Stimulated activated memory B cell treated with anti-CD40 and anti-IgM and Interleukin-4, amounts not matched to agents 10 μg/mL and 1 μg/mL and 100 μg/mL, for 72 hours (primary cell): ENCODE measurements at regions not wholly inside any gene's neighbourhood (a gene's known extent, or its start where the extent isn't known, plus 50 kb on each side); places are given as distances from the start of the nearest gene placed in this dataset.
"Not testable (repeated sequence)": the region's sequence is repeated elsewhere in the genome, so short reads cannot be mapped to it uniquely, and the experiment has no call there.

Experiments
- ATAC-seq: fragments of 150-1000 bp; cut with Tn5 transposase; 2 replicates; pipeline ENCODE4 v1.10.0; 2021
- H3K27ac Mint-ChIP-seq: one replicate; pipeline ENCODE4 v1.8.0; 2022; ENCODE audit warnings: mild to moderate bottlenecking, mixed read lengths
- H3K27me3 Mint-ChIP-seq: one replicate; pipeline ENCODE4 v1.8.0; 2022; ENCODE audit warnings: mixed read lengths
- H3K36me3 Mint-ChIP-seq: one replicate; pipeline ENCODE4 v1.8.0; 2022; ENCODE audit warnings: mixed read lengths
- H3K4me1 Mint-ChIP-seq: one replicate; pipeline ENCODE4 v1.8.0; 2022; ENCODE audit warnings: mixed read lengths
- H3K4me3 Mint-ChIP-seq: one replicate; pipeline ENCODE4 v1.8.0; 2022; ENCODE audit warnings: mild to moderate bottlenecking, moderate library complexity, mixed read lengths
- H3K9me3 Mint-ChIP-seq: one replicate; pipeline ENCODE4 v1.8.0; 2022; ENCODE audit warnings: mixed read lengths

- ATAC-seq: peak; percentile 53
- Mint-ChIP-seq H3K4me1 (no peaks in the 10 kb centered on the region), H3K27me3 (no peaks in the 10 kb centered on the region), H3K36me3 (no peaks in the 10 kb centered on the region), H3K4me3 (no peak overlapping the region), H3K9me3 (no peaks in the 10 kb centered on the region), H3K27ac (no peak overlapping the region)
Observed at GRCh38 chr5:162209005-162209605, 141.5 kb downstream of the GABRG2 start.

GRCh38 chr5:162214551-162214950 is 147.0 kb downstream of the GABRG2 start:
- Mint-ChIP-seq H3K27me3 (no peaks in the 10 kb centered on the region), H3K36me3 (no peaks in the 10 kb centered on the region), H3K9me3 (no peaks in the 10 kb centered on the region), H3K4me1 (no peaks in the 10 kb centered on the region), H3K27ac (no peak overlapping the region), H3K4me3 (no peak overlapping the region)
- ATAC-seq: no peak

GRCh38 chr5:162217037-162217436 is 149.5 kb downstream of the GABRG2 start:
- Mint-ChIP-seq H3K27me3 (no peaks in the 10 kb centered on the region), H3K9me3 (no peaks in the 10 kb centered on the region), H3K4me3 (no peak overlapping the region), H3K4me1 (no peaks in the 10 kb centered on the region), H3K27ac (no peak overlapping the region), H3K36me3 (no peaks in the 10 kb centered on the region)
- no peak for ATAC-seq

GRCh38 chr5:162221910-162222309 is 154.3 kb downstream of the GABRG2 start:
- Mint-ChIP-seq H3K4me1 (no peaks in the 10 kb centered on the region), H3K27me3 (no peaks in the 10 kb centered on the region), H3K9me3 (peaks cover 3% of the 10 kb centered on the region), H3K4me3 (no peak overlapping the region), H3K27ac (no peak overlapping the region), H3K36me3 (no peaks in the 10 kb centered on the region)
- no peak for ATAC-seq

GRCh38 chr5:162227075-162227474 is 159.5 kb downstream of the GABRG2 start:
- Mint-ChIP-seq H3K4me3 (no peak overlapping the region), H3K27me3 (no peaks in the 10 kb centered on the region), H3K9me3 (peaks cover 6% of the 10 kb centered on the region), H3K27ac (no peak overlapping the region), H3K36me3 (no peaks in the 10 kb centered on the region), H3K4me1 (no peaks in the 10 kb centered on the region)
- ATAC-seq: no peak

GRCh38 chr5:162230348-162230747 is 162.8 kb downstream of the GABRG2 start:
- H3K4me3 Mint-ChIP-seq: no peak overlapping the region
- H3K36me3 Mint-ChIP-seq: no peaks in the 10 kb centered on the region
- ATAC-seq: no peak
- no peak overlapping the region for H3K27ac Mint-ChIP-seq
- H3K27me3 Mint-ChIP-seq: no peaks in the 10 kb centered on the region
- H3K9me3 Mint-ChIP-seq: peaks cover 3% of the 10 kb centered on the region
- H3K4me1 Mint-ChIP-seq: no peaks in the 10 kb centered on the region

- H3K4me3 Mint-ChIP-seq: no peak overlapping the region
- no peak for ATAC-seq
Observed at GRCh38 chr5:162231522-162231921, 163.9 kb downstream of the GABRG2 start.

GRCh38 chr5:162240734-162241133 is 173.2 kb downstream of the GABRG2 start:
- Mint-ChIP-seq H3K27ac (no peak overlapping the region), H3K4me3 (no peak overlapping the region), H3K9me3 (peaks cover 12% of the 10 kb centered on the region), H3K4me1 (no peaks in the 10 kb centered on the region), H3K27me3 (no peaks in the 10 kb centered on the region), H3K36me3 (no peaks in the 10 kb centered on the region)
- no peak for ATAC-seq

More at GRCh38 chr5:162231522-162231921, 163.9 kb downstream of the GABRG2 start:
- Mint-ChIP-seq H3K27ac (no peak overlapping the region), H3K4me1 (no peaks in the 10 kb centered on the region), H3K9me3 (peaks cover 4% of the 10 kb centered on the region), H3K36me3 (no peaks in the 10 kb centered on the region), H3K27me3 (no peaks in the 10 kb centered on the region)

- no peak for ATAC-seq
- Mint-ChIP-seq H3K36me3 (no peaks in the 10 kb centered on the region), H3K4me1 (no peaks in the 10 kb centered on the region), H3K27me3 (no peaks in the 10 kb centered on the region), H3K27ac (no peak overlapping the region), H3K9me3 (peaks cover 5% of the 10 kb centered on the region), H3K4me3 (no peak overlapping the region)
Observed at GRCh38 chr5:162242416-162242815, 174.8 kb downstream of the GABRG2 start.

- Mint-ChIP-seq H3K9me3 (no peaks in the 10 kb centered on the region), H3K36me3 (no peaks in the 10 kb centered on the region), H3K27ac (no peak overlapping the region), H3K27me3 (no peaks in the 10 kb centered on the region), H3K4me1 (no peaks in the 10 kb centered on the region), H3K4me3 (no peak overlapping the region)
- no peak for ATAC-seq
Observed at GRCh38 chr5:162243651-162244050, 176.1 kb downstream of the GABRG2 start.

- Mint-ChIP-seq H3K27ac (no peak overlapping the region), H3K27me3 (no peaks in the 10 kb centered on the region), H3K4me3 (no peak overlapping the region), H3K36me3 (no peaks in the 10 kb centered on the region), H3K4me1 (no peaks in the 10 kb centered on the region), H3K9me3 (no peaks in the 10 kb centered on the region)
- ATAC-seq: no peak
Observed at GRCh38 chr5:162248107-162248713, 180.6 kb downstream of the GABRG2 start.

GRCh38 chr5:162256711-162257110 is 189.1 kb downstream of the GABRG2 start:
- no peaks in the 10 kb centered on the region for H3K27me3 Mint-ChIP-seq
- no peaks in the 10 kb centered on the region for H3K9me3 Mint-ChIP-seq
- H3K36me3 Mint-ChIP-seq: no peaks in the 10 kb centered on the region
- ATAC-seq: no peak
- H3K4me3 Mint-ChIP-seq: no peak overlapping the region
- no peak overlapping the region for H3K27ac Mint-ChIP-seq
- no peaks in the 10 kb centered on the region for H3K4me1 Mint-ChIP-seq

- Mint-ChIP-seq H3K36me3 (no peaks in the 10 kb centered on the region), H3K9me3 (peaks cover 3% of the 10 kb centered on the region), H3K4me3 (no peak overlapping the region), H3K27me3 (no peaks in the 10 kb centered on the region), H3K27ac (no peak overlapping the region), H3K4me1 (no peaks in the 10 kb centered on the region)
- no peak for ATAC-seq
Observed at GRCh38 chr5:162268694-162269481, 201.3 kb downstream of the GABRG2 start.

GRCh38 chr5:162272417-162272816 is 204.8 kb downstream of the GABRG2 start:
- ATAC-seq: no peak
- H3K4me1 Mint-ChIP-seq: no peaks in the 10 kb centered on the region
- H3K27ac Mint-ChIP-seq: no peak overlapping the region
- no peaks in the 10 kb centered on the region for H3K36me3 Mint-ChIP-seq
- H3K4me3 Mint-ChIP-seq: no peak overlapping the region
- no peaks in the 10 kb centered on the region for H3K27me3 Mint-ChIP-seq
- H3K9me3 Mint-ChIP-seq: peaks cover 3% of the 10 kb centered on the region

- no peaks in the 10 kb centered on the region for H3K27me3 Mint-ChIP-seq
- peaks cover 7% of the 10 kb centered on the region for H3K9me3 Mint-ChIP-seq
- no peaks in the 10 kb centered on the region for H3K4me1 Mint-ChIP-seq
Observed at GRCh38 chr5:162274679-162275078, 207.1 kb downstream of the GABRG2 start.

GRCh38 chr5:162275387-162275786 is 207.8 kb downstream of the GABRG2 start:
- H3K36me3 Mint-ChIP-seq, H3K27me3 Mint-ChIP-seq, H3K4me3 Mint-ChIP-seq, ATAC-seq, H3K4me1 Mint-ChIP-seq, H3K9me3 Mint-ChIP-seq, H3K27ac Mint-ChIP-seq: not testable (repeated sequence)

More at GRCh38 chr5:162274679-162275078, 207.1 kb downstream of the GABRG2 start:
- Mint-ChIP-seq H3K27ac (no peak overlapping the region), H3K36me3 (no peaks in the 10 kb centered on the region), H3K4me3 (no peak overlapping the region)
- no peak for ATAC-seq
